ENCODE measurements at regions not wholly inside any gene's neighbourhood (a gene's known extent, or its start where the extent isn't known, plus 50 kb on each side); places are given as distances from the start of the nearest gene placed in this dataset.

DNA sequence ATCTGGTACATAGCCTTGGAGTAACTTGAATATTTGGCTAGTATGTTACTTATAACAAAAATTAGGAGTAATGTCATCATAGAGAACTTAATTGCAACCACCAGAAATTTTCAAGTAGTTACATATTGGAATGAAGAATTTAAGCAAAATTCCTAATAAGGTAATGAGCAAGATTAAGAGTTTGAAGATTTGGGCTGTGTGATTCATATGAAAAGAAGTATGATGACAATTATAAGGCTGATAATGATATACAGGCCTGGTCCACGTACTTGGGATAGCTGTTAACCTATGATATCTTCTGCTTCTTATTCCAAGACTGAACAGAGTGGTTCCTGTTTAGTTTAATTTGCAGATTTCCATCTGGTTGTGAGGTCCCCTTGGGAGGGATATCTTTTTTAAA, 463.9 kb downstream of the RAPGEF2 start (continued):
- TF ChIP-seq, protein P1, sequence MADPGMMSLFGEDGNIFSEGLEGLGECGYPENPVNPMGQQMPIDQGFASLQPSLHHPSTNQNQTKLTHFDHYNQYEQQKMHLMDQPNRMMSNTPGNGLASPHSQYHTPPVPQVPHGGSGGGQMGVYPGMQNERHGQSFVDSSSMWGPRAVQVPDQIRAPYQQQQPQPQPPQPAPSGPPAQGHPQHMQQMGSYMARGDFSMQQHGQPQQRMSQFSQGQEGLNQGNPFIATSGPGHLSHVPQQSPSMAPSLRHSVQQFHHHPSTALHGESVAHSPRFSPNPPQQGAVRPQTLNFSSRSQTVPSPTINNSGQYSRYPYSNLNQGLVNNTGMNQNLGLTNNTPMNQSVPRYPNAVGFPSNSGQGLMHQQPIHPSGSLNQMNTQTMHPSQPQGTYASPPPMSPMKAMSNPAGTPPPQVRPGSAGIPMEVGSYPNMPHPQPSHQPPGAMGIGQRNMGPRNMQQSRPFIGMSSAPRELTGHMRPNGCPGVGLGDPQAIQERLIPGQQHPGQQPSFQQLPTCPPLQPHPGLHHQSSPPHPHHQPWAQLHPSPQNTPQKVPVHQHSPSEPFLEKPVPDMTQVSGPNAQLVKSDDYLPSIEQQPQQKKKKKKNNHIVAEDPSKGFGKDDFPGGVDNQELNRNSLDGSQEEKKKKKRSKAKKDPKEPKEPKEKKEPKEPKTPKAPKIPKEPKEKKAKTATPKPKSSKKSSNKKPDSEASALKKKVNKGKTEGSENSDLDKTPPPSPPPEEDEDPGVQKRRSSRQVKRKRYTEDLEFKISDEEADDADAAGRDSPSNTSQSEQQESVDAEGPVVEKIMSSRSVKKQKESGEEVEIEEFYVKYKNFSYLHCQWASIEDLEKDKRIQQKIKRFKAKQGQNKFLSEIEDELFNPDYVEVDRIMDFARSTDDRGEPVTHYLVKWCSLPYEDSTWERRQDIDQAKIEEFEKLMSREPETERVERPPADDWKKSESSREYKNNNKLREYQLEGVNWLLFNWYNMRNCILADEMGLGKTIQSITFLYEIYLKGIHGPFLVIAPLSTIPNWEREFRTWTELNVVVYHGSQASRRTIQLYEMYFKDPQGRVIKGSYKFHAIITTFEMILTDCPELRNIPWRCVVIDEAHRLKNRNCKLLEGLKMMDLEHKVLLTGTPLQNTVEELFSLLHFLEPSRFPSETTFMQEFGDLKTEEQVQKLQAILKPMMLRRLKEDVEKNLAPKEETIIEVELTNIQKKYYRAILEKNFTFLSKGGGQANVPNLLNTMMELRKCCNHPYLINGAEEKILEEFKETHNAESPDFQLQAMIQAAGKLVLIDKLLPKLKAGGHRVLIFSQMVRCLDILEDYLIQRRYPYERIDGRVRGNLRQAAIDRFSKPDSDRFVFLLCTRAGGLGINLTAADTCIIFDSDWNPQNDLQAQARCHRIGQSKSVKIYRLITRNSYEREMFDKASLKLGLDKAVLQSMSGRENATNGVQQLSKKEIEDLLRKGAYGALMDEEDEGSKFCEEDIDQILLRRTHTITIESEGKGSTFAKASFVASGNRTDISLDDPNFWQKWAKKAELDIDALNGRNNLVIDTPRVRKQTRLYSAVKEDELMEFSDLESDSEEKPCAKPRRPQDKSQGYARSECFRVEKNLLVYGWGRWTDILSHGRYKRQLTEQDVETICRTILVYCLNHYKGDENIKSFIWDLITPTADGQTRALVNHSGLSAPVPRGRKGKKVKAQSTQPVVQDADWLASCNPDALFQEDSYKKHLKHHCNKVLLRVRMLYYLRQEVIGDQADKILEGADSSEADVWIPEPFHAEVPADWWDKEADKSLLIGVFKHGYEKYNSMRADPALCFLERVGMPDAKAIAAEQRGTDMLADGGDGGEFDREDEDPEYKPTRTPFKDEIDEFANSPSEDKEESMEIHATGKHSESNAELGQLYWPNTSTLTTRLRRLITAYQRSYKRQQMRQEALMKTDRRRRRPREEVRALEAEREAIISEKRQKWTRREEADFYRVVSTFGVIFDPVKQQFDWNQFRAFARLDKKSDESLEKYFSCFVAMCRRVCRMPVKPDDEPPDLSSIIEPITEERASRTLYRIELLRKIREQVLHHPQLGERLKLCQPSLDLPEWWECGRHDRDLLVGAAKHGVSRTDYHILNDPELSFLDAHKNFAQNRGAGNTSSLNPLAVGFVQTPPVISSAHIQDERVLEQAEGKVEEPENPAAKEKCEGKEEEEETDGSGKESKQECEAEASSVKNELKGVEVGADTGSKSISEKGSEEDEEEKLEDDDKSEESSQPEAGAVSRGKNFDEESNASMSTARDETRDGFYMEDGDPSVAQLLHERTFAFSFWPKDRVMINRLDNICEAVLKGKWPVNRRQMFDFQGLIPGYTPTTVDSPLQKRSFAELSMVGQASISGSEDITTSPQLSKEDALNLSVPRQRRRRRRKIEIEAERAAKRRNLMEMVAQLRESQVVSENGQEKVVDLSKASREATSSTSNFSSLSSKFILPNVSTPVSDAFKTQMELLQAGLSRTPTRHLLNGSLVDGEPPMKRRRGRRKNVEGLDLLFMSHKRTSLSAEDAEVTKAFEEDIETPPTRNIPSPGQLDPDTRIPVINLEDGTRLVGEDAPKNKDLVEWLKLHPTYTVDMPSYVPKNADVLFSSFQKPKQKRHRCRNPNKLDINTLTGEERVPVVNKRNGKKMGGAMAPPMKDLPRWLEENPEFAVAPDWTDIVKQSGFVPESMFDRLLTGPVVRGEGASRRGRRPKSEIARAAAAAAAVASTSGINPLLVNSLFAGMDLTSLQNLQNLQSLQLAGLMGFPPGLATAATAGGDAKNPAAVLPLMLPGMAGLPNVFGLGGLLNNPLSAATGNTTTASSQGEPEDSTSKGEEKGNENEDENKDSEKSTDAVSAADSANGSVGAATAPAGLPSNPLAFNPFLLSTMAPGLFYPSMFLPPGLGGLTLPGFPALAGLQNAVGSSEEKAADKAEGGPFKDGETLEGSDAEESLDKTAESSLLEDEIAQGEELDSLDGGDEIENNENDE (IDR thresholded peaks at IDR 0.05; ENCODE audit: insufficient replicate concordance, low read length), result no peak
- TF ChIP-seq SP4 (IDR thresholded peaks at IDR 0.05; ENCODE audit: low read length) (no peak), CREB1 (IDR thresholded peaks at IDR 0.05) (no peak)

Measured in H1 (cell line).